ENCODE measurements at regions not wholly inside any gene's neighbourhood (a gene's known extent, or its start where the extent isn't known, plus 50 kb on each side); places are given as distances from the start of the nearest gene placed in this dataset.
"Not testable (repeated sequence)": the region's sequence is repeated elsewhere in the genome, so short reads cannot be mapped to it uniquely, and the experiment has no call there.

DNA sequence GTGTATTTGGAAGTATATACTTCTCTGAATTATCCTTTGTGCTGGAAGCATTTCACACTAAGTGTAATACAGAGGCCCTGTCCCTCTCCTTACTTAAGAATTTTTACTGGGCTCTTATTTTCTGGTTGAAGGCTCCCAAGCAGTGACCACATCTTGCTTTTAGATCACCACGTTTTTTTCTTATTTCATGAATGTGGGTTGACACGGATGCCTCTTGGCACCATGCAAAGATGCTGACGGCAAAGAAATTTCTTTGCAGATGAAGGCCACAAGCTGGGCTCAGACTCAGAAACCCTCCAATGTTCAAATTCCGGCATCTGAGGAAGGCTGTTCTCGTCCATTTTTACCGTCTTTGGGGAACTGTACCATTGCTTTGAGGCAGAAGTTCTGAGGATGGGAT lies 168.5 kb downstream of the HMHB1 start:
- DNase-seq: no peak
- TF ChIP-seq, protein P1, sequence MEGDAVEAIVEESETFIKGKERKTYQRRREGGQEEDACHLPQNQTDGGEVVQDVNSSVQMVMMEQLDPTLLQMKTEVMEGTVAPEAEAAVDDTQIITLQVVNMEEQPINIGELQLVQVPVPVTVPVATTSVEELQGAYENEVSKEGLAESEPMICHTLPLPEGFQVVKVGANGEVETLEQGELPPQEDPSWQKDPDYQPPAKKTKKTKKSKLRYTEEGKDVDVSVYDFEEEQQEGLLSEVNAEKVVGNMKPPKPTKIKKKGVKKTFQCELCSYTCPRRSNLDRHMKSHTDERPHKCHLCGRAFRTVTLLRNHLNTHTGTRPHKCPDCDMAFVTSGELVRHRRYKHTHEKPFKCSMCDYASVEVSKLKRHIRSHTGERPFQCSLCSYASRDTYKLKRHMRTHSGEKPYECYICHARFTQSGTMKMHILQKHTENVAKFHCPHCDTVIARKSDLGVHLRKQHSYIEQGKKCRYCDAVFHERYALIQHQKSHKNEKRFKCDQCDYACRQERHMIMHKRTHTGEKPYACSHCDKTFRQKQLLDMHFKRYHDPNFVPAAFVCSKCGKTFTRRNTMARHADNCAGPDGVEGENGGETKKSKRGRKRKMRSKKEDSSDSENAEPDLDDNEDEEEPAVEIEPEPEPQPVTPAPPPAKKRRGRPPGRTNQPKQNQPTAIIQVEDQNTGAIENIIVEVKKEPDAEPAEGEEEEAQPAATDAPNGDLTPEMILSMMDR (conservative IDR thresholded peaks at IDR 0.05): no peak
- TF ChIP-seq EZH2 (IDR thresholded peaks at IDR 0.05; ENCODE audit: low read depth): no peak
- H3K27ac ChIP-seq: no peak overlapping the region
- ChIA-PET CTCF (no interaction called here), POLR2A (ENCODE audit: unreplicated experiment) (no interaction called here)
- intact Hi-C loops (cut with micrococcal nuclease; ENCODE audit: unreplicated experiment): no loop called here
- peaks cover 4% of the 10 kb centered on the region for H3K9me3 ChIP-seq (ENCODE audit: insufficient read depth, low read depth)
- H3K27me3 ChIP-seq (ENCODE audit: insufficient read depth, low read depth): no peaks in the 10 kb centered on the region
- peaks cover 40% of the 10 kb centered on the region for H3K4me1 ChIP-seq (replicated peaks; ENCODE audit: insufficient read depth)
- H2AFZ ChIP-seq: no peak overlapping the region
- H4K20me1 ChIP-seq (ENCODE audit: insufficient read depth): no peaks in the 10 kb centered on the region
- no peaks in the 10 kb centered on the region for H3K9me2 ChIP-seq (ENCODE audit: insufficient read depth)
- no peak overlapping the region for H3K4me2 ChIP-seq
- H3K79me2 ChIP-seq (ENCODE audit: low read depth): no peaks in the 10 kb centered on the region
- peaks cover 7% of the 10 kb centered on the region for H3F3A ChIP-seq (ENCODE audit: insufficient read depth, low read depth)
- no peaks in the 10 kb centered on the region for H3K36me3 ChIP-seq (ENCODE audit: low read depth)
- no TSS peak for BruUV-seq (replicated peaks)
- H3K4me3 ChIP-seq: no peak overlapping the region

DNA sequence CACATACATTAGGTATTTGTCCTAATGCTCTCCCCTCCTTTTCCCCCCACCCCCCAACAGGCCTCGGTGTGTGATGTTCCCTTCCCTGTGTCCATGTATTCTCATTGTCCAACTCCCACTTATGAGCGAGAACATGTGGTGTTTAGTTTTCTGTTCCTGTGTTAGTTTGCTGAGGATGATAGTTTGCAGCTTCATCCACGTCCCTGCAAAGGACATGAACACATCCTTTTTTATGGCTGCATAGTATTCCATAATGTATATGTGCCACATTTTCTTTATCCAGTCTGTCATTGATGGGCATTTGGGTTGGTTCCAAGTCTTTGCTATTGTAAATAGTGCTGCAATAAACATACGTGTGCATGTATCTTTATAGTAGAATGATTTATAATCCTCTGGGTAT lies 171.0 kb downstream of the HMHB1 start:
- BruUV-seq (replicated peaks); intact Hi-C loops (cut with micrococcal nuclease; ENCODE audit: unreplicated experiment); CTCF ChIA-PET; H3K27ac ChIP-seq; H3K4me3 ChIP-seq; H3K9me3 ChIP-seq (ENCODE audit: insufficient read depth, low read depth); DNase-seq; H4K20me1 ChIP-seq (ENCODE audit: insufficient read depth); H3K9me2 ChIP-seq (ENCODE audit: insufficient read depth); H3K36me3 ChIP-seq (ENCODE audit: low read depth); H2AFZ ChIP-seq; H3K4me2 ChIP-seq; H3K27me3 ChIP-seq (ENCODE audit: insufficient read depth, low read depth); H3K79me2 ChIP-seq (ENCODE audit: low read depth): not testable (repeated sequence)
- peaks cover 32% of the 10 kb centered on the region for H3K4me1 ChIP-seq (replicated peaks; ENCODE audit: insufficient read depth)
- H3F3A ChIP-seq (ENCODE audit: insufficient read depth, low read depth): peaks cover 12% of the 10 kb centered on the region
- POLR2A ChIA-PET (ENCODE audit: unreplicated experiment): interaction anchor here (0.6 kb wide), 1 partner anchor 618 kb away, joined by 3 read pairs; no protein-coding TSS in a partner anchor

- POLR2A ChIA-PET (ENCODE audit: unreplicated experiment): no interaction called here
- intact Hi-C loops (cut with micrococcal nuclease; ENCODE audit: unreplicated experiment): no loop called here
- no peak for TF ChIP-seq EZH2 (IDR thresholded peaks at IDR 0.05; ENCODE audit: low read depth)
- TF ChIP-seq, protein P1 (conservative IDR thresholded peaks at IDR 0.05): no peak
- Histone ChIP-seq H3K79me2 (ENCODE audit: low read depth) (no peaks in the 10 kb centered on the region), H3K36me3 (ENCODE audit: low read depth) (no peaks in the 10 kb centered on the region), H2AFZ (no peak overlapping the region), H4K20me1 (ENCODE audit: insufficient read depth) (no peaks in the 10 kb centered on the region), H3K4me3 (no peak overlapping the region), H3K4me1 (replicated peaks; ENCODE audit: insufficient read depth) (peaks cover 17% of the 10 kb centered on the region), H3K9me2 (ENCODE audit: insufficient read depth) (no peaks in the 10 kb centered on the region), H3K9me3 (ENCODE audit: insufficient read depth, low read depth) (0 out of 2 replicates have a peak, but pooled peaks cover 3% of the 10 kb centered on the region), H3K27ac (no peak overlapping the region), H3F3A (ENCODE audit: insufficient read depth, low read depth) (peaks cover 12% of the 10 kb centered on the region), H3K4me2 (0 out of 2 replicates have a peak overlapping the region, but pooled peaks have one; percentile 10), H3K27me3 (ENCODE audit: insufficient read depth, low read depth) (no peaks in the 10 kb centered on the region)
- CTCF ChIA-PET: no interaction called here
- DNase-seq: peak in 1 of 2 experiments; percentile 88
- BruUV-seq (replicated peaks): no TSS peak
Measured at GRCh38 chr5:143985832-143986515, 174.0 kb downstream of the HMHB1 start.

Measured in PC-9 (cell line).